ENCODE measurements at regions not wholly inside any gene's neighbourhood (a gene's known extent, or its start where the extent isn't known, plus 50 kb on each side); places are given as distances from the start of the nearest gene placed in this dataset.

GRCh38 chr5:74239261-74239660, 401.3 kb downstream of the ENC1 start:
- H3K4me3 ChIP-seq (replicated peaks in 1 of 2; ENCODE audit: low read depth in 2 of 2, low read length in 2 of 2): no peak overlapping the region
- no peak for DNase-seq (ENCODE audit: low read depth in 2 of 2)

GRCh38 chr5:74237571-74238145, 402.9 kb downstream of the ENC1 start:
- no peak for DNase-seq (ENCODE audit: low read depth in 2 of 2)
- H3K4me3 ChIP-seq (replicated peaks in 1 of 2; ENCODE audit: low read depth in 2 of 2, low read length in 2 of 2): no peak overlapping the region
- TF ChIP-seq CTCF (IDR thresholded peaks at IDR 0.05; ENCODE audit: low read depth, low read length): no peak

More at GRCh38 chr5:74239261-74239660, 401.3 kb downstream of the ENC1 start:
- no peak for TF ChIP-seq CTCF (IDR thresholded peaks at IDR 0.05; ENCODE audit: low read depth, low read length)

GRCh38 chr5:74235552-74235951, 405.0 kb downstream of the ENC1 start:
- no peak for TF ChIP-seq CTCF (IDR thresholded peaks at IDR 0.05; ENCODE audit: low read depth, low read length)

GRCh38 chr5:74233571-74233970, 407.0 kb downstream of the ENC1 start:
- no peak for TF ChIP-seq CTCF (IDR thresholded peaks at IDR 0.05; ENCODE audit: low read depth, low read length)
- no peak overlapping the region for H3K4me3 ChIP-seq (replicated peaks in 1 of 2; ENCODE audit: low read depth in 2 of 2, low read length in 2 of 2)
- DNase-seq (ENCODE audit: low read depth in 2 of 2): peak in 1 of 2 donors; percentile 79

More at GRCh38 chr5:74235552-74235951, 405.0 kb downstream of the ENC1 start:
- no peak overlapping the region for H3K4me3 ChIP-seq (replicated peaks in 1 of 2; ENCODE audit: low read depth in 2 of 2, low read length in 2 of 2)
- no peak for DNase-seq (ENCODE audit: low read depth in 2 of 2)

- no peak overlapping the region for H3K4me3 ChIP-seq (replicated peaks in 1 of 2; ENCODE audit: low read depth in 2 of 2, low read length in 2 of 2)
- DNase-seq (ENCODE audit: low read depth in 2 of 2): no peak
- no peak for TF ChIP-seq CTCF (IDR thresholded peaks at IDR 0.05; ENCODE audit: low read depth, low read length)
These were observed 407.4 kb downstream of the ENC1 start for GRCh38 chr5:74233091-74233490.

GRCh38 chr5:74232276-74232675, 408.3 kb downstream of the ENC1 start:
- peak; percentile 27 to 92 for DNase-seq (ENCODE audit: low read depth in 2 of 2)
- TF ChIP-seq CTCF (IDR thresholded peaks at IDR 0.05; ENCODE audit: low read depth, low read length): no peak
- no peak overlapping the region for H3K4me3 ChIP-seq (replicated peaks in 1 of 2; ENCODE audit: low read depth in 2 of 2, low read length in 2 of 2)

GRCh38 chr5:74231697-74232096, 408.8 kb downstream of the ENC1 start:
- TF ChIP-seq CTCF (IDR thresholded peaks at IDR 0.05; ENCODE audit: low read depth, low read length): no peak
- DNase-seq (ENCODE audit: low read depth in 2 of 2): peak in 1 of 2 donors; percentile 32
- H3K4me3 ChIP-seq (replicated peaks in 1 of 2; ENCODE audit: low read depth in 2 of 2, low read length in 2 of 2): no peak overlapping the region

All from cardiac fibroblast (primary cell).